ENCODE measurements at regions not wholly inside any gene's neighbourhood (a gene's known extent, or its start where the extent isn't known, plus 50 kb on each side); places are given as distances from the start of the nearest gene placed in this dataset.

DNA sequence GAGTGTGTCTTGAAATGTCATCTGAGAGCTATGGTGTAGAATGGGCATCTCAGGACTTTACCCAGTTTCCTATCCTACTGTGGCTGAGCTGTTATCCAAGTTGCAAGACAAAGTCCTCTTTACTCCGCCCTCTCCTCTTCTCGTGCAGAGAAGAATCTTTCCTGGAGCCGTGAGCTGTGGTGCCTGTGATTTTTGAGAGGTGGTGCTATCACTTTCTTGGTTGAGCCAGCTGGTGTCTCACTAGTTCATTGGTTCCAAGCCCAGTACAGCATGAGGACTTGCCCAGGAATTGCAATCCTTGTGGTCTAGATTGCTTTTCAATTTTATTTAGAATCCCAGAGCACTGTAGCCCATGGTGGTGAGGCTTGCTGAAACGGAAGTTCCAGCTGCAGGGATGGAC is 2300.3 kb downstream of the MAT2B start:
- intact Hi-C loops (cut with DNase I; ENCODE audit: low total_unique reads) = no loop called here
- Histone ChIP-seq H3K27ac (no peak overlapping the region), H3K9me3 (no peaks in the 10 kb centered on the region), H3K4me1 (no peaks in the 10 kb centered on the region), H3K36me3 (no peaks in the 10 kb centered on the region), H3K27me3 (no peaks in the 10 kb centered on the region), H3K4me3 (no peak overlapping the region)
- in situ Hi-C loops (cut with MboI; ENCODE audit: low sequenced_read_pairs in 4 of 4) = no loop called here
- no peak for TF ChIP-seq POLR2A (IDR thresholded peaks at IDR 0.05)
- TF ChIP-seq, protein P1, sequence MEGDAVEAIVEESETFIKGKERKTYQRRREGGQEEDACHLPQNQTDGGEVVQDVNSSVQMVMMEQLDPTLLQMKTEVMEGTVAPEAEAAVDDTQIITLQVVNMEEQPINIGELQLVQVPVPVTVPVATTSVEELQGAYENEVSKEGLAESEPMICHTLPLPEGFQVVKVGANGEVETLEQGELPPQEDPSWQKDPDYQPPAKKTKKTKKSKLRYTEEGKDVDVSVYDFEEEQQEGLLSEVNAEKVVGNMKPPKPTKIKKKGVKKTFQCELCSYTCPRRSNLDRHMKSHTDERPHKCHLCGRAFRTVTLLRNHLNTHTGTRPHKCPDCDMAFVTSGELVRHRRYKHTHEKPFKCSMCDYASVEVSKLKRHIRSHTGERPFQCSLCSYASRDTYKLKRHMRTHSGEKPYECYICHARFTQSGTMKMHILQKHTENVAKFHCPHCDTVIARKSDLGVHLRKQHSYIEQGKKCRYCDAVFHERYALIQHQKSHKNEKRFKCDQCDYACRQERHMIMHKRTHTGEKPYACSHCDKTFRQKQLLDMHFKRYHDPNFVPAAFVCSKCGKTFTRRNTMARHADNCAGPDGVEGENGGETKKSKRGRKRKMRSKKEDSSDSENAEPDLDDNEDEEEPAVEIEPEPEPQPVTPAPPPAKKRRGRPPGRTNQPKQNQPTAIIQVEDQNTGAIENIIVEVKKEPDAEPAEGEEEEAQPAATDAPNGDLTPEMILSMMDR (IDR thresholded peaks at IDR 0.05 in 4 of 5, conservative IDR thresholded peaks at IDR 0.05 in 1 of 5) = no peak
- DNase-seq (no peak), ATAC-seq (no peak)

DNA sequence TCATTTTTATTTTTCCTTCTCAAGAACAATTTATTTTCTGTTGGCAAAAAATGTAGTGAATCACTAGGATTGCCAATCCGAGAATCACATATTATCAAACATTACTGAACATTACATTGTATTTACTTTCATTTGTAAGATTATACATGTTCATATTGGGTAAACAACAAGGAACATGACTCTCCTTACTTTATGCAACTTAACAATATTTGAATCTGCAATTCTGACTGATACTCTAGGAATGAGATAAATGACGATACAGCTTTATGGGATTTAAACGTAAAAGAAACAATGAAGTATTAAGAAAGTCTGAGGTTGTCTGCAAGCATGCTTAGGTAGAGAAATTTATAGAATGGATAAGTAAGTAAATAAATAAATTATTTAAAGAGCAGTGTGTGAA is 2302.9 kb downstream of the MAT2B start:
- H3K27ac ChIP-seq = no peak overlapping the region
- in situ Hi-C loops (cut with MboI; ENCODE audit: low sequenced_read_pairs in 4 of 4) (no loop called here), intact Hi-C loops (cut with DNase I; ENCODE audit: low total_unique reads) (no loop called here)
- H3K4me1 ChIP-seq = no peaks in the 10 kb centered on the region
- H3K9me3 ChIP-seq = no peaks in the 10 kb centered on the region
- no peak for ATAC-seq
- H3K4me3 ChIP-seq = no peak overlapping the region
- DNase-seq = no peak
- TF ChIP-seq, protein P1 (IDR thresholded peaks at IDR 0.05 in 4 of 5, conservative IDR thresholded peaks at IDR 0.05 in 1 of 5) = no peak
- no peak for TF ChIP-seq POLR2A (IDR thresholded peaks at IDR 0.05)
- H3K36me3 ChIP-seq = no peaks in the 10 kb centered on the region
- no peaks in the 10 kb centered on the region for H3K27me3 ChIP-seq

DNA sequence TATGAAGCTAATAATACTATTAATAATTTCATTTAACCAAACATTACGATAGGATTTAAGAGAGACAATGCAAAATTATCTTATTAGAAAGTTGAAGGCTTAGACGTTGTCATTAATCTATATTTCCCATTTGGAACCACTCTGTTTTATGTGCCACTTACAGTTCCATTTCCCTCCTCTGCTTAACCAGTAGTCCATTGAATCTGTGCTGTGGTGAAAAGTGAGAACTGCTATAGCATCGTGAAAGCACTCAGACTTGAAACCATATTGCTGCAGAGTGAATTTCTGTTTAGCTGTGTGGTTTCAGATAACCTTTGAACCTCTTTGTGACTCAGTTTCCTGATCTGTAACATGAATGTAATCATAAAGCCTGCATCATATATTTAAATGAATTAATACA is 2304.5 kb downstream of the MAT2B start:
- ATAC-seq = no peak
- Histone ChIP-seq H3K4me1 (no peaks in the 10 kb centered on the region), H3K27ac (no peak overlapping the region), H3K4me3 (no peak overlapping the region), H3K27me3 (no peaks in the 10 kb centered on the region), H3K36me3 (no peaks in the 10 kb centered on the region), H3K9me3 (no peaks in the 10 kb centered on the region)
- in situ Hi-C loops (cut with MboI; ENCODE audit: low sequenced_read_pairs in 4 of 4) = no loop called here
- no peak for DNase-seq
- intact Hi-C loops (cut with DNase I; ENCODE audit: low total_unique reads) = no loop called here
- TF ChIP-seq POLR2A (IDR thresholded peaks at IDR 0.05) = no peak
- TF ChIP-seq, protein P1 (IDR thresholded peaks at IDR 0.05 in 4 of 5, conservative IDR thresholded peaks at IDR 0.05 in 1 of 5) = no peak

DNA sequence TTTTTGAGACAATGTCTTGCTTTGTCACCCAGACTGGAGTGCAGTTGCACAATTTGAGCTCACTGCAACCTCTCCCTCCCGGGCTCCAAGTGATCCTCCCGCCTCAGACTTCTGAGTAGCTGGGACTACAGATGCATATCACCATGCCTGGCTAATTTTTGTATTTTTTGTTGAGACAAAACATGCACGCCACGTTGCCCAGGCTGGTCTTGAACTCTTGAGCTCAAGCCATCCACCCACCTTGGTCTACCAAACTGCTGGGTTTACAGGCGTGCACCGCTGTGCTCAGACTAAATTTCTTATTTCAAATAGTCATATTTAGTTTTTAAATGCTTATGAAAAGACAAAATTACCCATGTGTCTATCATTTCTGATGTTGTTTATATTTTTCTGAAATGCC is 2324.1 kb downstream of the MAT2B start:
- DNase-seq (no peak), ATAC-seq (no peak)
- intact Hi-C loops (cut with DNase I; ENCODE audit: low total_unique reads) (no loop called here), in situ Hi-C loops (cut with MboI; ENCODE audit: low sequenced_read_pairs in 4 of 4) (no loop called here)
- no peaks in the 10 kb centered on the region for H3K36me3 ChIP-seq
- H3K9me3 ChIP-seq = no peaks in the 10 kb centered on the region
- H3K4me3 ChIP-seq = no peak overlapping the region
- TF ChIP-seq POLR2A (IDR thresholded peaks at IDR 0.05) = no peak
- TF ChIP-seq, protein P1 (IDR thresholded peaks at IDR 0.05 in 4 of 5, conservative IDR thresholded peaks at IDR 0.05 in 1 of 5) = no peak
- H3K27me3 ChIP-seq = no peaks in the 10 kb centered on the region
- no peaks in the 10 kb centered on the region for H3K4me1 ChIP-seq
- no peak overlapping the region for H3K27ac ChIP-seq

DNA sequence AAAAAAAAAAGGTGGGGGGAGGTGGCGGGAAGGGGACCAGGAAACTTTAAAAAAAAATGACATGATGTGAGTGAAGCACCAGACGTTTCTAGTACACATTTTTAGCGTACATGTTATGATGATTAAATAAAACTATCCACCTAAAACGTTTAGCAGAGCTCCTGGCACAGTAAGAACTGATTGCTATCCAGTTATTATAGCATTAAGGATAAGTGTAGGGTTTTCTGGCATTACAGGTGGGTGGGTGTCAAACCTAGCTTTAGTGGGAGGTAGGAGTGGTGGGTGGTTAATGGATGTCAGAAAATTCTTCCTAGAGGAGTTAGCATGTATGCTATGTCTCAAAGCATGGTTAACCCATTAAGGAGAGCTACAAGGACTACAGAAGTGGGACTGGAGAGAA is 2329.5 kb downstream of the MAT2B start:
- no peak for TF ChIP-seq POLR2A (IDR thresholded peaks at IDR 0.05)
- TF ChIP-seq, protein P1 (IDR thresholded peaks at IDR 0.05 in 4 of 5, conservative IDR thresholded peaks at IDR 0.05 in 1 of 5) = no peak
- intact Hi-C loops (cut with DNase I; ENCODE audit: low total_unique reads) = no loop called here
- H3K27ac ChIP-seq = no peak overlapping the region
- DNase-seq (no peak), ATAC-seq (no peak)
- no peaks in the 10 kb centered on the region for H3K27me3 ChIP-seq
- H3K9me3 ChIP-seq = no peaks in the 10 kb centered on the region
- in situ Hi-C loops (cut with MboI; ENCODE audit: low sequenced_read_pairs in 4 of 4) = no loop called here
- no peak overlapping the region for H3K4me3 ChIP-seq
- H3K4me1 ChIP-seq = no peaks in the 10 kb centered on the region
- no peaks in the 10 kb centered on the region for H3K36me3 ChIP-seq

Measured in gastrocnemius medialis (tissue), 4 donors.